Activated CD4-positive, alpha-beta memory T cell treated with anti-CD3 and anti-CD28 coated beads for 36 hours (primary cell): ENCODE measurements at regions not wholly inside any gene's neighbourhood (a gene's known extent, or its start where the extent isn't known, plus 50 kb on each side); places are given as distances from the start of the nearest gene placed in this dataset.

Experiments
- CTCF ChIA-PET: fragments of 350-600 bp; sonication (Branson Sonifier 250); formaldehyde crosslinking; loops from one replicate; lab custom pipeline; 2021; ENCODE audit warnings: antibody characterized with exemption, inconsistent platforms; lab: Charles Lee
- POLR2A ChIA-PET: fragments of 350-600 bp; sonication (Branson Sonifier 250); formaldehyde crosslinking; loops from one replicate; lab custom pipeline; 2021; ENCODE audit warnings: antibody characterized with exemption; lab: Charles Lee
- DNase-seq: peaks from one replicate; pipeline ENCODE4 v3.0.0-alpha.2; 2020
- H3K27ac Mint-ChIP-seq: one replicate; pipeline ENCODE4 v1.8.0; 2021; ENCODE audit warnings: mixed read lengths
- H3K27me3 Mint-ChIP-seq: one replicate; pipeline ENCODE4 v1.8.0; 2021; ENCODE audit warnings: mixed read lengths
- H3K36me3 Mint-ChIP-seq: one replicate; pipeline ENCODE4 v1.8.0; 2021; ENCODE audit warnings: mixed read lengths
- H3K4me1 Mint-ChIP-seq: one replicate; pipeline ENCODE4 v1.8.0; 2021; ENCODE audit warnings: low read depth, mixed read lengths
- H3K4me3 Mint-ChIP-seq: one replicate; pipeline ENCODE4 v1.8.0; 2021; ENCODE audit warnings: mild to moderate bottlenecking, mixed read lengths
- H3K9me3 Mint-ChIP-seq: one replicate; pipeline ENCODE4 v1.8.0; 2021; ENCODE audit warnings: mixed read lengths
- intact Hi-C: fragments of 100-400 bp; cut with micrococcal nuclease; formaldehyde crosslinking; loops from one replicate; pipeline ENCODE4 v1.15.1; 2023

DNA sequence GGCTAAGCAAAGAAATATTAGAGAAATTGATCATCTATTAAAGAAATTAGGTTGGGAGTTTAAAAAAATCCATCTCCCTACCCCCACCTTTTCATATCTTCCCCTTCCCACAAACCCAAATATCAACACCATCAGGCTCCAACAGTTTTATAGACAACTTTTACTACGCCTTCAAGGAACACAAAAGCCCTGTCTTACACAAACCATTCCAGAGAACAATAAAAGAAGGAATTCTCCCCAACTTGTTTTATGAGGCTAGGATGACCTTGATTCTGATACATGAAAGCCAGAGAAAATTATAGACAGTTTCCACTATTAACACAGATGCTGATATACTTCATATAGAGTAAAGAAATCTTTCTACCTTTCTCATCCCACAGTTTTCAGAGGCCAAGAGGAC is 211.6 kb downstream of the OSR1 start:
- H3K27ac Mint-ChIP-seq: no peak overlapping the region
- intact Hi-C loops: no loop called here
- no peak for DNase-seq
- CTCF ChIA-PET: no interaction called here
- no peaks in the 10 kb centered on the region for H3K4me1 Mint-ChIP-seq
- no peaks in the 10 kb centered on the region for H3K27me3 Mint-ChIP-seq
- no peak overlapping the region for H3K4me3 Mint-ChIP-seq
- POLR2A ChIA-PET: no interaction called here
- peaks cover 24% of the 10 kb centered on the region for H3K9me3 Mint-ChIP-seq
- H3K36me3 Mint-ChIP-seq: no peaks in the 10 kb centered on the region

GRCh38 chr2:19141234-19142004 is 217.0 kb downstream of the OSR1 start:
- H3K9me3 Mint-ChIP-seq: no peaks in the 10 kb centered on the region
- no peak overlapping the region for H3K27ac Mint-ChIP-seq
- no peaks in the 10 kb centered on the region for H3K27me3 Mint-ChIP-seq
- CTCF ChIA-PET: no interaction called here
- intact Hi-C loops: no loop called here
- no peak overlapping the region for H3K4me3 Mint-ChIP-seq
- no peak for DNase-seq
- H3K4me1 Mint-ChIP-seq: no peaks in the 10 kb centered on the region
- no peaks in the 10 kb centered on the region for H3K36me3 Mint-ChIP-seq
- POLR2A ChIA-PET: no interaction called here

DNA sequence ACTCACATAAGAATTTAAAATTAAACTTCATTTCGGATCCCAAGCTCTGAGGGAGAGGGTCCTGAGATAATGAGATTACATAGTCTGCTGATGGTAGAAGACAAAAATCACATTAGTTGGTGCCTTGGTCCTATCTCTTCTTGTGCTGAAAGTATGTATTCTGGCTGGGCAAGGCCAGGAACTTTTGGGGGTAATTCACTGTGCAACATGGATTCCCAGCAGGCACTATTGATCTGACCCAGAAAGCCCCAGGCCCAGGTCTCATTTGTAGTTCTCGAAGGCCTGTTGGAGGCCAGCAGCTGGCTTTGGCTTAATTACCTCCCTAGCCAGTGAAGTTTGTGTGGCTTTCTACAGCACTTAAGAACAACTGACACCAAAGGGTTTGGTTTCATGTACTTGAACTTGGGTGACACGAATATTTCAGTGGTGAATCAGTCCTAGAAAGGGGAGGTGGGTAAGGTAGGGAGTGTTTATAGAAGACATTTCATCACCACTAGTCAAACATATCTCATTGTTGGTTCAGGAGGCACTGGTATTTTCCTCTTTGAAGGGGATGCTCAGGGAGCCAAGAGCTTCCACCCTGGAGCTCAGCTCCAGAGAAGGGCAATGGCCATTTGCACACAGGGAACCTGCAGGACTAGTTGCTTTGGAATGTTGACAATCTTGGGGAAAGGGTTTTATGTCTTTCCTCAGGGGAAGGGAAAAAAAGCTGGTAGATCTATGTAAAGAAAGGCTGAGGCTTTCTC is 217.8 kb downstream of the OSR1 start:
- DNase-seq: no peak
- Mint-ChIP-seq H3K9me3 (no peaks in the 10 kb centered on the region), H3K27me3 (no peaks in the 10 kb centered on the region), H3K27ac (no peak overlapping the region), H3K36me3 (no peaks in the 10 kb centered on the region), H3K4me1 (no peaks in the 10 kb centered on the region), H3K4me3 (no peak overlapping the region)
- ChIA-PET CTCF (no interaction called here), POLR2A (no interaction called here)
- intact Hi-C loops: no loop called here

DNA sequence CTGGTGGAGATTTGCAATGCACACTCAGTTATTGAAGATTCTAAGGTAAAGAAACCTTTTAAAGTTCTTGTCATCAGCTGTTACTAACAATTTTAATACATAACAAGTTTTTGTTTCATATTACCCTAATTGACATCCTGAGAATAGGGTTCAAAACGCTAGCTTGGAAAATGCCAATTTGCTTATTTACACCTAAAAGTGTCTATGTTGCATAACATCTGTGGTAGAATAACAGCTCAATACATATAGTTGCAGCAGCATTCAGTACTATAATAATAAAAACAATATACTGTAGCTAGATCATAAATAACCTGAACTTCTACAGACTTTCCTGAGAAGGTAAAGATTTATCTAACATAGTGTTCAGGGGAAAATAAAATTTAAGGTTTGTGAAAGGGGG is 219.0 kb downstream of the OSR1 start:
- DNase-seq: no peak
- ChIA-PET CTCF (no interaction called here), POLR2A (no interaction called here)
- Mint-ChIP-seq H3K27me3 (no peaks in the 10 kb centered on the region), H3K36me3 (no peaks in the 10 kb centered on the region), H3K4me1 (no peaks in the 10 kb centered on the region), H3K27ac (no peak overlapping the region), H3K9me3 (no peaks in the 10 kb centered on the region), H3K4me3 (no peak overlapping the region)
- intact Hi-C loops: no loop called here

- ChIA-PET POLR2A (no interaction called here), CTCF (interaction anchor here (0.7 kb wide), 1 partner anchor 51 kb away, joined by 3 read pairs; no protein-coding TSS in a partner anchor)
- no peaks in the 10 kb centered on the region for H3K27me3 Mint-ChIP-seq
- no peaks in the 10 kb centered on the region for H3K4me1 Mint-ChIP-seq
- intact Hi-C loops: no loop called here
- no peak for DNase-seq
- no peak overlapping the region for H3K27ac Mint-ChIP-seq
- H3K36me3 Mint-ChIP-seq: no peaks in the 10 kb centered on the region
- H3K4me3 Mint-ChIP-seq: no peak overlapping the region
- no peaks in the 10 kb centered on the region for H3K9me3 Mint-ChIP-seq
These were observed 220.1 kb downstream of the OSR1 start for GRCh38 chr2:19138264-19138825.

DNA sequence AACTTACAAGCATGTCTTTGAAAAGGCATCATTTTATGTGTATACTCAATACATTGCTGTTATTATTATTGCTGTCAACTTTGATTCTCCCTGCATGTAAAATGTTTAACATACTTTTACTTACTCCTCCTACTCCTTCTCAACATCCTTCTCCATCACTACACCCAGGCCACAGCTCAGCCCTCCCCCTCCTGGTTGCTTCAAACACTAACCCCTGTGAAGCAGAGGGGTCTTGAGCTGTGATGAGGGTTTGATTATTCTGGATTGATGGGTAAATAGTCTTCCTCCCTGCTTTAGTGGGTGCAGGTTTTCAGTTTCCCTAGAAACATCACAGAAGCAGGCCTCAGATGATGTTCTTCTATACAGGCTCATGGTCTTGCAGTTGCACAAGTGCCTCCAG is 221.0 kb downstream of the OSR1 start:
- no peak overlapping the region for H3K4me3 Mint-ChIP-seq
- ChIA-PET POLR2A (no interaction called here), CTCF (no interaction called here)
- intact Hi-C loops: no loop called here
- no peaks in the 10 kb centered on the region for H3K9me3 Mint-ChIP-seq
- H3K27me3 Mint-ChIP-seq: no peaks in the 10 kb centered on the region
- no peak overlapping the region for H3K27ac Mint-ChIP-seq
- no peaks in the 10 kb centered on the region for H3K36me3 Mint-ChIP-seq
- DNase-seq: no peak
- no peaks in the 10 kb centered on the region for H3K4me1 Mint-ChIP-seq

GRCh38 chr2:19132967-19133366 is 225.5 kb downstream of the OSR1 start:
- Mint-ChIP-seq H3K9me3 (no peaks in the 10 kb centered on the region), H3K4me1 (peaks cover 2% of the 10 kb centered on the region), H3K27me3 (no peaks in the 10 kb centered on the region), H3K27ac (no peak overlapping the region), H3K4me3 (no peak overlapping the region), H3K36me3 (no peaks in the 10 kb centered on the region)
- no peak for DNase-seq
- POLR2A ChIA-PET: no interaction called here
- intact Hi-C loops: no loop called here
- CTCF ChIA-PET: no interaction called here

- no peak for DNase-seq
- Mint-ChIP-seq H3K4me1 (peaks cover 2% of the 10 kb centered on the region), H3K9me3 (no peaks in the 10 kb centered on the region), H3K27ac (no peak overlapping the region), H3K36me3 (no peaks in the 10 kb centered on the region), H3K4me3 (no peak overlapping the region), H3K27me3 (no peaks in the 10 kb centered on the region)
- POLR2A ChIA-PET: no interaction called here
- CTCF ChIA-PET: no interaction called here
- intact Hi-C loops: no loop called here
These were observed 226.6 kb downstream of the OSR1 start for GRCh38 chr2:19131871-19132270.

DNA sequence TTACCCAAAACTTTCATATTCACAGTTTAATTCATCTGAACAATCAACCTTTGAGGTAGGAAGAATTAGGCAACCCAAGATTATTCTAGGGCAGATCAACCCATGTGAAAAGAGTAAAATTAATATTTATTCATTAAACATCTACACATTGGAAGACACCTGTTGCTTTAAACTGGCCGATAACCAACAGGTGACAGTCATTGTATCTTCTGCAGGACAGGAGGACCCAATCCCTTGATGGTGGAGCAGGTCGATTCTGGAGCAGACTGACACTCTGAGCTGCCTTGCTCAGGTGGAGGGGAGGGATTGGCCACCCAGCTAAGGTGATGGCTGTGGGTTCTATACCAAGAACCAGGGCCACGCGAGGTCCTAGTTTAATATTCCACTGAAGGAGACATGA is 230.3 kb downstream of the OSR1 start:
- Mint-ChIP-seq H3K9me3 (no peaks in the 10 kb centered on the region), H3K4me3 (no peak overlapping the region), H3K27me3 (no peaks in the 10 kb centered on the region), H3K36me3 (no peaks in the 10 kb centered on the region), H3K27ac (no peak overlapping the region), H3K4me1 (peaks cover 2% of the 10 kb centered on the region)
- ChIA-PET POLR2A (no interaction called here), CTCF (no interaction called here)
- intact Hi-C loops: no loop called here
- DNase-seq: no peak

GRCh38 chr2:19127616-19128015 is 230.8 kb downstream of the OSR1 start:
- Mint-ChIP-seq H3K4me1 (peaks cover 2% of the 10 kb centered on the region), H3K36me3 (no peaks in the 10 kb centered on the region), H3K27me3 (no peaks in the 10 kb centered on the region), H3K4me3 (no peak overlapping the region), H3K27ac (no peak overlapping the region), H3K9me3 (no peaks in the 10 kb centered on the region)
- CTCF ChIA-PET: no interaction called here
- DNase-seq: no peak
- POLR2A ChIA-PET: no interaction called here
- intact Hi-C loops: no loop called here

- CTCF ChIA-PET: no interaction called here
- no peak for DNase-seq
- no peak overlapping the region for H3K27ac Mint-ChIP-seq
- no peaks in the 10 kb centered on the region for H3K36me3 Mint-ChIP-seq
- intact Hi-C loops: no loop called here
- no peaks in the 10 kb centered on the region for H3K9me3 Mint-ChIP-seq
- POLR2A ChIA-PET: no interaction called here
- H3K4me3 Mint-ChIP-seq: no peak overlapping the region
- peaks cover 2% of the 10 kb centered on the region for H3K4me1 Mint-ChIP-seq
- no peaks in the 10 kb centered on the region for H3K27me3 Mint-ChIP-seq
These were observed 232.3 kb downstream of the OSR1 start for GRCh38 chr2:19125901-19126680.

- POLR2A ChIA-PET: no interaction called here
- Mint-ChIP-seq H3K27me3 (no peaks in the 10 kb centered on the region), H3K27ac (no peak overlapping the region), H3K9me3 (no peaks in the 10 kb centered on the region), H3K36me3 (no peaks in the 10 kb centered on the region), H3K4me3 (no peak overlapping the region), H3K4me1 (no peaks in the 10 kb centered on the region)
- intact Hi-C loops: no loop called here
- CTCF ChIA-PET: no interaction called here
- DNase-seq: no peak
These were observed 234.3 kb downstream of the OSR1 start for GRCh38 chr2:19124135-19124534.
